Neural progenitor cell (in vitro differentiated cells): ENCODE measurements at regions not wholly inside any gene's neighbourhood (a gene's known extent, or its start where the extent isn't known, plus 50 kb on each side); places are given as distances from the start of the nearest gene placed in this dataset.

ENCODE experiments used
- DNase-seq: peaks from one replicate; pipeline ENCODE4 v3.0.0-alpha.2; 2016; ENCODE audit warnings: low spot score
- H2AFZ ChIP-seq: fragments of 200-600 bp; sonication (generic); replicated peaks from 2 replicates; pipeline ENCODE4 v1.6.1; 2016; ENCODE audit warnings: antibody characterized with exemption
- H3F3A ChIP-seq: fragments of 200-600 bp; sonication (generic); 2 replicates; pipeline ENCODE4 v1.6.1; 2016; ENCODE audit warnings: antibody characterized with exemption, low read depth
- H3K27ac ChIP-seq: fragments of 200-600 bp; sonication (generic); 2 replicates; pipeline ENCODE4 v1.5.1; 2016; ENCODE audit warnings: mild to moderate bottlenecking
- H3K27me3 ChIP-seq: fragments of 200-600 bp; sonication (generic); 2 replicates; pipeline ENCODE4 v1.6.1; 2016; ENCODE audit warnings: mild to moderate bottlenecking, moderate library complexity
- H3K36me3 ChIP-seq: fragments of 200-600 bp; sonication (generic); 2 replicates; pipeline ENCODE4 v1.5.1; 2016
- H3K4me1 ChIP-seq: fragments of 200-600 bp; sonication (generic); 2 replicates; pipeline ENCODE4 v1.6.1; 2016; ENCODE audit warnings: mixed run types
- H3K4me2 ChIP-seq: fragments of 200-600 bp; sonication (generic); 2 replicates; pipeline ENCODE4 v1.6.1; 2016
- H3K4me3 ChIP-seq: fragments of 200-600 bp; sonication (generic); 2 replicates; pipeline ENCODE4 v1.5.1; 2016
- H3K79me2 ChIP-seq: fragments of 200-600 bp; sonication (generic); 2 replicates; pipeline ENCODE4 v1.6.1; 2016; ENCODE audit warnings: low read depth
- H3K9ac ChIP-seq: fragments of 200-600 bp; sonication (generic); 2 replicates; pipeline ENCODE4 v1.6.1; 2016
- H3K9me3 ChIP-seq: fragments of 200-600 bp; sonication (generic); 2 replicates; pipeline ENCODE4 v1.5.1; 2016; ENCODE audit warnings: low read depth
- H4K20me1 ChIP-seq: fragments of 200-600 bp; sonication (generic); 2 replicates; pipeline ENCODE4 v1.6.1; 2016; ENCODE audit warnings: low read depth
- H3K27ac Mint-ChIP-seq: 3 replicates; pipeline ENCODE4 v1.8.0; 2021; ENCODE audit warnings: mixed read lengths
- H3K27me3 Mint-ChIP-seq: 2 replicates; pipeline ENCODE4 v1.8.0; 2022; ENCODE audit warnings: low read depth, mild to moderate bottlenecking, inconsistent platforms, moderate library complexity, mixed read lengths; ENCODE audit not compliant: insufficient read depth
- H3K36me3 Mint-ChIP-seq: 3 replicates; pipeline ENCODE4 v1.8.0; 2021; ENCODE audit warnings: mixed read lengths
- H3K4me1 Mint-ChIP-seq: 3 replicates; pipeline ENCODE4 v1.8.0; 2021; ENCODE audit warnings: mixed read lengths
- H3K4me3 Mint-ChIP-seq: 3 replicates; pipeline ENCODE4 v1.8.0; 2021; ENCODE audit warnings: mild to moderate bottlenecking, moderate library complexity, mixed read lengths
- H3K9me3 Mint-ChIP-seq: 3 replicates; pipeline ENCODE4 v1.8.0; 2020; ENCODE audit warnings: mixed read lengths
- CTCF ChIP-seq: fragments of 200-600 bp; sonication (generic); IDR thresholded peaks from 2 replicates; pipeline ENCODE4 v1.5.1; 2017; ENCODE audit warnings: antibody characterized with exemption, mild to moderate bottlenecking
- EZH2 ChIP-seq: fragments of 200-600 bp; sonication (generic); IDR thresholded peaks from 2 replicates; pipeline ENCODE4 v1.6.1; 2017; ENCODE audit warnings: antibody characterized with exemption, mild to moderate bottlenecking, moderate library complexity
- EZH2phosphoT487 ChIP-seq: fragments of 200-600 bp; sonication (generic); IDR thresholded peaks from 2 replicates; pipeline ENCODE4 v1.6.1; 2017; ENCODE audit warnings: antibody characterized with exemption

GRCh38 chr6:113328886-113329381 is 528.2 kb upstream of the MARCKS start:
- no peak overlapping the region for H3K9ac ChIP-seq
- H3K36me3 ChIP-seq: no peaks in the 10 kb centered on the region
- H3K27me3 Mint-ChIP-seq: peaks cover 3% of the 10 kb centered on the region
- H3K4me2 ChIP-seq: no peak overlapping the region
- H3K27ac ChIP-seq: no peak overlapping the region
- TF ChIP-seq CTCF (no peak), EZH2phosphoT487 (no peak), EZH2 (no peak)
- H3K4me3 ChIP-seq: no peak overlapping the region
- DNase-seq: no peak
- peak overlapping the region; percentile 38 for H2AFZ ChIP-seq
- H3K9me3 ChIP-seq: no peaks in the 10 kb centered on the region
- H3K27me3 ChIP-seq: no peaks in the 10 kb centered on the region
- H4K20me1 ChIP-seq: no peaks in the 10 kb centered on the region
- H3F3A ChIP-seq: no peaks in the 10 kb centered on the region
- no peaks in the 10 kb centered on the region for H3K79me2 ChIP-seq
- peaks cover 24% of the 10 kb centered on the region for H3K4me1 Mint-ChIP-seq
- H3K36me3 Mint-ChIP-seq: no peaks in the 10 kb centered on the region
- H3K4me3 Mint-ChIP-seq: no peak overlapping the region
- peak overlapping the region; percentile 65 for H3K27ac Mint-ChIP-seq
- peaks cover 8% of the 10 kb centered on the region for H3K4me1 ChIP-seq
- H3K9me3 Mint-ChIP-seq: peaks cover 2% of the 10 kb centered on the region

GRCh38 chr6:113329942-113330635 is 527.1 kb upstream of the MARCKS start:
- Histone ChIP-seq H3K4me3 (no peak overlapping the region), H3K79me2 (no peaks in the 10 kb centered on the region), H2AFZ (no peak overlapping the region), H3K9ac (no peak overlapping the region), H3K27me3 (no peaks in the 10 kb centered on the region), H3K9me3 (no peaks in the 10 kb centered on the region), H3F3A (no peaks in the 10 kb centered on the region), H3K4me2 (no peak overlapping the region), H4K20me1 (no peaks in the 10 kb centered on the region), H3K27ac (no peak overlapping the region), H3K4me1 (peaks cover 8% of the 10 kb centered on the region), H3K36me3 (no peaks in the 10 kb centered on the region)
- TF ChIP-seq EZH2phosphoT487 (no peak), EZH2 (no peak), CTCF (no peak)
- Mint-ChIP-seq H3K4me3 (no peak overlapping the region), H3K36me3 (no peaks in the 10 kb centered on the region), H3K9me3 (peaks cover 2% of the 10 kb centered on the region), H3K4me1 (peaks cover 24% of the 10 kb centered on the region), H3K27me3 (no peaks in the 10 kb centered on the region), H3K27ac (no peak overlapping the region)
- no peak for DNase-seq

GRCh38 chr6:113330636-113330946 is 526.6 kb upstream of the MARCKS start:
- no peaks in the 10 kb centered on the region for H3K27me3 ChIP-seq
- no peak overlapping the region for H3K4me2 ChIP-seq
- H3K4me3 Mint-ChIP-seq: no peak overlapping the region
- H3K4me3 ChIP-seq: no peak overlapping the region
- no peaks in the 10 kb centered on the region for H3K27me3 Mint-ChIP-seq
- no peak overlapping the region for H3K27ac ChIP-seq
- H3K9me3 Mint-ChIP-seq: peaks cover 2% of the 10 kb centered on the region
- H3K4me1 Mint-ChIP-seq: peaks cover 24% of the 10 kb centered on the region
- H3F3A ChIP-seq: no peaks in the 10 kb centered on the region
- H3K4me1 ChIP-seq: peaks cover 8% of the 10 kb centered on the region
- no peaks in the 10 kb centered on the region for H4K20me1 ChIP-seq
- H3K27ac Mint-ChIP-seq: no peak overlapping the region
- no peaks in the 10 kb centered on the region for H3K36me3 Mint-ChIP-seq
- no peak overlapping the region for H2AFZ ChIP-seq
- H3K36me3 ChIP-seq: no peaks in the 10 kb centered on the region
- H3K9ac ChIP-seq: no peak overlapping the region
- H3K79me2 ChIP-seq: no peaks in the 10 kb centered on the region
- H3K9me3 ChIP-seq: no peaks in the 10 kb centered on the region
- DNase-seq: no peak
- TF ChIP-seq EZH2phosphoT487 (no peak), CTCF (no peak), EZH2 (no peak)
